ENCODE measurements at regions not wholly inside any gene's neighbourhood (a gene's known extent, or its start where the extent isn't known, plus 50 kb on each side); places are given as distances from the start of the nearest gene placed in this dataset.

- H3K79me2 ChIP-seq (ENCODE audit: insufficient read depth, low read length), result no peaks in the 10 kb centered on the region
- H3F3A ChIP-seq (ENCODE audit: insufficient read depth), result no peaks in the 10 kb centered on the region
- H4K20me1 ChIP-seq (ENCODE audit: low read depth, low read length), result no peaks in the 10 kb centered on the region
Measured at GRCh38 chr13:72146816-72147215, 279.8 kb upstream of the DACH1 start.

GRCh38 chr13:72145383-72145782, 278.4 kb upstream of the DACH1 start:
- Histone ChIP-seq H2AFZ (ENCODE audit: low read depth, low read length, severe bottlenecking) (no peak overlapping the region), H3K79me2 (ENCODE audit: insufficient read depth, low read length) (no peaks in the 10 kb centered on the region), H3K27me3 (ENCODE audit: low read length) (no peaks in the 10 kb centered on the region), H3K36me3 (ENCODE audit: low read length) (no peaks in the 10 kb centered on the region), H3K4me2 (ENCODE audit: low read depth, low read length, poor library complexity, severe bottlenecking) (no peak overlapping the region), H3K9me3 (ENCODE audit: insufficient read depth, low read length) (no peaks in the 10 kb centered on the region), H3K9ac (ENCODE audit: low read length) (no peak overlapping the region), H3K9me2 (replicated peaks; ENCODE audit: insufficient read depth, low read length) (no peaks in the 10 kb centered on the region), H3K27ac (ENCODE audit: low read depth, low read length) (no peak overlapping the region), H3K4me3 (ENCODE audit: insufficient read depth, low read length, poor library complexity, severe bottlenecking) (no peak overlapping the region), H3F3A (ENCODE audit: insufficient read depth) (no peaks in the 10 kb centered on the region), H4K20me1 (ENCODE audit: low read depth, low read length) (no peaks in the 10 kb centered on the region)
- TF ChIP-seq EZH2phosphoT487 (conservative IDR thresholded peaks at IDR 0.05; ENCODE audit: low read length), result no peak

More at GRCh38 chr13:72146816-72147215, 279.8 kb upstream of the DACH1 start:
- TF ChIP-seq EZH2phosphoT487 (conservative IDR thresholded peaks at IDR 0.05; ENCODE audit: low read length) (no peak), CTCF (IDR thresholded peaks at IDR 0.05; ENCODE audit: insufficient read depth, low read length, poor library complexity, severe bottlenecking) (no peak)
- Histone ChIP-seq H3K27ac (ENCODE audit: low read depth, low read length) (no peak overlapping the region), H3K9me3 (ENCODE audit: insufficient read depth, low read length) (no peaks in the 10 kb centered on the region), H3K27me3 (ENCODE audit: low read length) (no peaks in the 10 kb centered on the region), H3K9ac (ENCODE audit: low read length) (no peak overlapping the region), H3K9me2 (replicated peaks; ENCODE audit: insufficient read depth, low read length) (no peaks in the 10 kb centered on the region), H3K4me3 (ENCODE audit: insufficient read depth, low read length, poor library complexity, severe bottlenecking) (no peak overlapping the region), H2AFZ (ENCODE audit: low read depth, low read length, severe bottlenecking) (no peak overlapping the region), H3K4me2 (ENCODE audit: low read depth, low read length, poor library complexity, severe bottlenecking) (no peak overlapping the region), H3K36me3 (ENCODE audit: low read length) (no peaks in the 10 kb centered on the region)

- no peak overlapping the region for H3K27ac ChIP-seq (ENCODE audit: low read depth, low read length)
- H3K4me2 ChIP-seq (ENCODE audit: low read depth, low read length, poor library complexity, severe bottlenecking), result no peak overlapping the region
- TF ChIP-seq EZH2phosphoT487 (conservative IDR thresholded peaks at IDR 0.05; ENCODE audit: low read length) (no peak), CTCF (IDR thresholded peaks at IDR 0.05; ENCODE audit: insufficient read depth, low read length, poor library complexity, severe bottlenecking) (no peak)
- no peaks in the 10 kb centered on the region for H3K9me2 ChIP-seq (replicated peaks; ENCODE audit: insufficient read depth, low read length)
- H3K4me3 ChIP-seq (ENCODE audit: insufficient read depth, low read length, poor library complexity, severe bottlenecking), result no peak overlapping the region
- H4K20me1 ChIP-seq (ENCODE audit: low read depth, low read length), result no peaks in the 10 kb centered on the region
- no peaks in the 10 kb centered on the region for H3K27me3 ChIP-seq (ENCODE audit: low read length)
- no peak overlapping the region for H2AFZ ChIP-seq (ENCODE audit: low read depth, low read length, severe bottlenecking)
- H3K79me2 ChIP-seq (ENCODE audit: insufficient read depth, low read length), result no peaks in the 10 kb centered on the region
- H3K9ac ChIP-seq (ENCODE audit: low read length), result no peak overlapping the region
- H3K36me3 ChIP-seq (ENCODE audit: low read length), result no peaks in the 10 kb centered on the region
- H3F3A ChIP-seq (ENCODE audit: insufficient read depth), result no peaks in the 10 kb centered on the region
- no peaks in the 10 kb centered on the region for H3K9me3 ChIP-seq (ENCODE audit: insufficient read depth, low read length)
Measured at GRCh38 chr13:72144636-72145035, 277.6 kb upstream of the DACH1 start.

GRCh38 chr13:72141855-72142519, 275.0 kb upstream of the DACH1 start:
- Histone ChIP-seq H3K9ac (ENCODE audit: low read length) (no peak overlapping the region), H2AFZ (ENCODE audit: low read depth, low read length, severe bottlenecking) (no peak overlapping the region), H3K9me2 (replicated peaks; ENCODE audit: insufficient read depth, low read length) (0 out of 2 replicates have a peak, but pooled peaks cover 3% of the 10 kb centered on the region), H3K27me3 (ENCODE audit: low read length) (no peaks in the 10 kb centered on the region), H4K20me1 (ENCODE audit: low read depth, low read length) (no peaks in the 10 kb centered on the region), H3F3A (ENCODE audit: insufficient read depth) (no peaks in the 10 kb centered on the region), H3K36me3 (ENCODE audit: low read length) (no peaks in the 10 kb centered on the region), H3K4me2 (ENCODE audit: low read depth, low read length, poor library complexity, severe bottlenecking) (no peak overlapping the region), H3K4me3 (ENCODE audit: insufficient read depth, low read length, poor library complexity, severe bottlenecking) (no peak overlapping the region), H3K79me2 (ENCODE audit: insufficient read depth, low read length) (no peaks in the 10 kb centered on the region), H3K27ac (ENCODE audit: low read depth, low read length) (no peak overlapping the region), H3K9me3 (ENCODE audit: insufficient read depth, low read length) (no peaks in the 10 kb centered on the region)
- TF ChIP-seq CTCF (IDR thresholded peaks at IDR 0.05; ENCODE audit: insufficient read depth, low read length, poor library complexity, severe bottlenecking), result no peak
- no peak for TF ChIP-seq EZH2phosphoT487 (conservative IDR thresholded peaks at IDR 0.05; ENCODE audit: low read length)

Data from SU-DHL-6 (cell line).